PC-9 (cell line): ENCODE measurements at regions not wholly inside any gene's neighbourhood (a gene's known extent, or its start where the extent isn't known, plus 50 kb on each side); places are given as distances from the start of the nearest gene placed in this dataset.

ENCODE experiments used
- EZH2 ChIP-seq: fragments of 200-600 bp; sonication (generic); IDR thresholded peaks from 2 replicates; pipeline ENCODE4 v1.8.0; 2017; ENCODE audit warnings: antibody characterized with exemption, low read depth
- TF ChIP-seq, protein P1 (sequence below): fragments of 200-600 bp; sonication (generic); conservative IDR thresholded peaks from 2 replicates; pipeline ENCODE4 v1.6.1; 2017; ENCODE audit warnings: mixed run types, antibody characterized with exemption, mild to moderate bottlenecking, moderate library complexity

DNA sequence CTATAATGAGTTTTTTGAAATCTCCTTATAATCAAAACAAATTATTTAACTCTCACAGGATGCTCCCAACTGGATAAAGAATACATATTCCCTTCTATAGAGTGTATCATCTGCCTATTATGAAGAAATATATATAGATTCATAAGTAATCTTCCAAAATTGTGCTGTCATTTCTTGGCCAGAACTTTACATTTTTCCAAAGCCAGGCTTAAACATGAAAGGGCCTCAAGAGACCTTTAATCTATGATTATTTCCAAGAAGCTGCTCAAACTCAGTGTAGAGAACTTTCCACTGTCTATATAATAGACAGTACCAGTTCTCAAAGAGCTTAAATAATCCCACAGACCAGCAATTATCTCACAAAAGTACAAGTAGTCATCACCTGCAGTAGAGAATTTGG is 211.0 kb downstream of the AKAIN1 start:
- TF ChIP-seq, protein P1, sequence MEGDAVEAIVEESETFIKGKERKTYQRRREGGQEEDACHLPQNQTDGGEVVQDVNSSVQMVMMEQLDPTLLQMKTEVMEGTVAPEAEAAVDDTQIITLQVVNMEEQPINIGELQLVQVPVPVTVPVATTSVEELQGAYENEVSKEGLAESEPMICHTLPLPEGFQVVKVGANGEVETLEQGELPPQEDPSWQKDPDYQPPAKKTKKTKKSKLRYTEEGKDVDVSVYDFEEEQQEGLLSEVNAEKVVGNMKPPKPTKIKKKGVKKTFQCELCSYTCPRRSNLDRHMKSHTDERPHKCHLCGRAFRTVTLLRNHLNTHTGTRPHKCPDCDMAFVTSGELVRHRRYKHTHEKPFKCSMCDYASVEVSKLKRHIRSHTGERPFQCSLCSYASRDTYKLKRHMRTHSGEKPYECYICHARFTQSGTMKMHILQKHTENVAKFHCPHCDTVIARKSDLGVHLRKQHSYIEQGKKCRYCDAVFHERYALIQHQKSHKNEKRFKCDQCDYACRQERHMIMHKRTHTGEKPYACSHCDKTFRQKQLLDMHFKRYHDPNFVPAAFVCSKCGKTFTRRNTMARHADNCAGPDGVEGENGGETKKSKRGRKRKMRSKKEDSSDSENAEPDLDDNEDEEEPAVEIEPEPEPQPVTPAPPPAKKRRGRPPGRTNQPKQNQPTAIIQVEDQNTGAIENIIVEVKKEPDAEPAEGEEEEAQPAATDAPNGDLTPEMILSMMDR, result no peak
- TF ChIP-seq EZH2, result no peak
